RWPE1 (cell line): ENCODE measurements at regions not wholly inside any gene's neighbourhood (a gene's known extent, or its start where the extent isn't known, plus 50 kb on each side); places are given as distances from the start of the nearest gene placed in this dataset.

Experiments used
- CTCF ChIA-PET: fragments of 350-600 bp; sonication (Branson Sonifier 250); formaldehyde crosslinking; extraction: SDS; loops from one replicate; lab custom pipeline; 2021; lab: Yijun Ruan, JAX
- POLR2A ChIA-PET: fragments of 400-600 bp; formaldehyde crosslinking; extraction: SDS; loops from one replicate; lab custom pipeline; 2020; ENCODE audit warnings: antibody characterized with exemption; ENCODE audit not compliant: low non-redundant PET; lab: Yijun Ruan, JAX
- DNase-seq: peaks from one replicate; pipeline ENCODE4 v3.0.0; 2012; ENCODE audit warnings: low spot score
- H3K27ac ChIP-seq: fragments of 450-650 bp; 2 replicates; pipeline ENCODE4 v1.5.1; 2017
- CTCF ChIP-seq: fragments of 450-650 bp; conservative IDR thresholded peaks from 2 replicates; pipeline ENCODE4 v1.5.1; 2017; ENCODE audit warnings: low read depth, mild to moderate bottlenecking

DNA sequence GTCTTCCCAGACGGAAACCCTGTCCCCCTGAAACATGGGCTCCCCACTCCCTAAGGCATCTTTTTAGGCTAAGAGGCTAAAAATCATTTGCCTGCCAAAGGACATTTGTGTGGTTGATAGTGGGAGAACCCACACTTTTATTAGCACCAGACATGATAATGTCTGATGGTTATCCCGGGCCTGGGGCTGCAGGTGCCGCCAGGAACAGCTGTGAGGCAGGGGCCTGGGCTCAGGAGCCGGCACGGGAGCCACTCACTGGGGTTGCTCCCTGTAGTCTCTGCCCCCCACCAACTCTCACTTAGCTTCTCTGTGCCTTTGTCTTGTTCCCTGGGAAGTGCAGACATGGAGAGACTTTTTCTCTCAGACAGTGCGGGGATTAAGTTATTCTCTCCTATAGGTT is 193.6 kb downstream of the GLRX3 start:
- POLR2A ChIA-PET: no interaction called here
- no peak for TF ChIP-seq CTCF
- DNase-seq: no peak
- no peak overlapping the region for H3K27ac ChIP-seq
- CTCF ChIA-PET: no interaction called here

- ChIA-PET POLR2A (no interaction called here), CTCF (no interaction called here)
- no peak overlapping the region for H3K27ac ChIP-seq
- no peak for TF ChIP-seq CTCF
- DNase-seq: no peak
These were observed 197.0 kb downstream of the GLRX3 start for GRCh38 chr10:130333185-130333584.

DNA sequence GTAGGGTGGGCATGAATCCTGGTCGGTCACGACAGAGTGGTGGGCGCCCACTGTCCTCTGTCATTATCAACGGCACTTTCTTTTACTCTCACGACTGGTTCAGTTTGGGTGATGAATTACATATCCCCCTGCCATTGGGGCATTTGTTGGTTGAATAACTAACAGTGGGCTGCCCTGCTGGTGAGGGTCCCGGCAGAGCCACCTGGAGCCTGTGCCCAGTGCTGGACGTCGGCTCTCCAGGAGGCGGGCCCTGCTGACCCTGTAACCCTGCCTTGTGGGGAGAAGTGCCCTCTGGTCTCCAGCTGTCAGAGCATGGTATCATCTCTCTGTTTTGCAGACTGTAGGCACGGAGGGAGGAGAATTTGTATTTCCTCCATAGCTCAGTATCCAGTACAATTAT is 199.1 kb downstream of the GLRX3 start:
- POLR2A ChIA-PET: no interaction called here
- CTCF ChIA-PET: interaction anchor here (0.7 kb wide), 1 partner anchor 167 kb away, joined by 3 read pairs; no protein-coding TSS in a partner anchor
- TF ChIP-seq CTCF: no peak
- no peak for DNase-seq
- H3K27ac ChIP-seq: no peak overlapping the region

- no peak for TF ChIP-seq CTCF
- no peak for DNase-seq
- ChIA-PET POLR2A (interaction anchor here (0.6 kb wide), 1 partner anchor 8 kb away, joined by 3 read pairs; no protein-coding TSS in a partner anchor), CTCF (no interaction called here)
- no peak overlapping the region for H3K27ac ChIP-seq
These were observed 200.6 kb downstream of the GLRX3 start for GRCh38 chr10:130336617-130337304.

- no peak overlapping the region for H3K27ac ChIP-seq
- DNase-seq: no peak
- POLR2A ChIA-PET: interaction anchor here (0.6 kb wide), 1 partner anchor 8 kb away, joined by 3 read pairs; no protein-coding TSS in a partner anchor
- CTCF ChIA-PET: no interaction called here
- TF ChIP-seq CTCF: no peak
These were observed 201.1 kb downstream of the GLRX3 start for GRCh38 chr10:130337305-130337640.

DNA sequence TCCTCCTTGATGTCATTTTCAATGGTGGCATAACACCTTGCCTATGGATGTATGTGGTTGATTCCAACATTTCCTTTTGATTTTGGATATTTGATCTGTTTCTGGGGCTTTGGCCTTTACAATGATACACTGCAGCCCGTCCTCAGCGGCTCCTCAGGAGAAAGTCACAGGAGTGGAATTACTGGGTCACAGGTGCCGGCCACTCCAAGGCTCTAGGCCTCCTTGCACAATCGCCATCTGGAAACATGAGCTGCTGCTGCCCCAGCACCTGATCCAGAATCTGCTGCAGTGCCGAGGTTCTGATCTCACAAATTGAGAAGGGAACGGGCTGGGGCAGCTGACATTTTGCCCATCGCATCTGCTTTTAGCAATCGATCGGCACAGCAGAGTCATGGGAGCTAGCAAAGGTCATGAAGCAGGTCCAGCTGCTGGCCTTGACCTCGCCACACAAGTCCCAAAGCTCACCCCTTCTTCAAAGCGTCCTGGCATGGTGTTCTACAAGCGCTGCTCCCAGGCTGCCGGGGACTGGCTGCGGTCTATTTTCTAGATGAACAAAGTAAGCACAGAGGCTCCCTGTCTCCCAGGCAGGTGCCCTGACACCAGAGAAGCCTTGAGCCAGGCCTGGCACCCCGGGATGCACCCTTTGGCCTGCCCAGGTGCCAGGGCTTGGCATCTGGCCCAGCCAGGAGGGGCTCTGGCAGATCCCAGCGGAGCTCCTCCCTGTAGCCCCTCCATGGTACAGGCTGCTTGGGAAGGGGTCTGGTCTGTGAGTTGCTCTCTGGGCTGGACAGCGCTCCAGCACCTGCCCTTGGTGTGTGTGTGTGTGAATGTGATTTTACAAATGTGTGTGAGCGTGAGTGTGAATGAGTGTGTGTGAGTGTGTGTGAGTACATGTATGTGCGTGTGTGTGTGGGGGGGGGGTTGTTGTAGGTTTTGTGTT is 201.8 kb downstream of the GLRX3 start:
- no peak overlapping the region for H3K27ac ChIP-seq
- no peak for DNase-seq
- ChIA-PET POLR2A (no interaction called here), CTCF (interaction anchor here (0.7 kb wide), 1 partner anchor 1088 kb away, joined by 4 read pairs; no protein-coding TSS in a partner anchor)
- no peak for TF ChIP-seq CTCF
